CD1c-positive myeloid dendritic cell (primary cell): ENCODE measurements at regions not wholly inside any gene's neighbourhood (a gene's known extent, or its start where the extent isn't known, plus 50 kb on each side); places are given as distances from the start of the nearest gene placed in this dataset.
"Not testable (repeated sequence)": the region's sequence is repeated elsewhere in the genome, so short reads cannot be mapped to it uniquely, and the experiment has no call there.

ENCODE experiments used
- DNase-seq: peaks from one replicate; pipeline ENCODE4 v3.0.0-alpha.2; 2016; ENCODE audit errors: extremely low spot score

GRCh38 chr7:20466543-20467021 is 135.9 kb downstream of the ITGB8 start:
- peak; percentile 88 for DNase-seq

GRCh38 chr7:20470082-20470481 is 139.4 kb downstream of the ITGB8 start:
- no peak for DNase-seq

- peak; percentile 75 for DNase-seq
Observed at GRCh38 chr7:20470726-20471125, 140.0 kb downstream of the ITGB8 start.

- DNase-seq, result peak; percentile 64
Observed at GRCh38 chr7:20474249-20474648, 141.2 kb upstream of the ABCB5 start.

- DNase-seq, result peak; percentile 28
Observed at GRCh38 chr7:20475756-20476155, 139.7 kb upstream of the ABCB5 start.

- DNase-seq, result no peak
Observed at GRCh38 chr7:20477067-20477466, 138.4 kb upstream of the ABCB5 start.

GRCh38 chr7:20479706-20480105 is 135.8 kb upstream of the ABCB5 start:
- no peak for DNase-seq

DNA sequence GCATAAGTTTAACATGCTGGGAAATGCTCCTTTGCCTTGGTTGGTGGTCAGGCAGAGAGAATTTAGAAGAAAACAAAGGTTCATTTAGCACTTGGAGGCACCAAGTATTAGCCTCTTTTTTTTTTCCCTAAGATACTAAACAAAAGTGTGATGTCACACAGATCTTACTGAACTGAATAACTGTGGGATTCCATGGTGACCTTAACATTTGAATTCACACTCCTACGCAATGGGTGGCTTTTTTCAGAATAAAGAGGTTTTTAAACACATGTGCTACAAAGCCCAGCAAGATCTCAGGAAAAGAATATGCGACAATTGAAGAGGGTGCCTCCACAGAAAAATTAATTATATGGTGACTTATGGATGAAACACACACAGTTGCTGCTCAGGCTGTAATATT is 133.4 kb upstream of the ABCB5 start:
- DNase-seq, result no peak

DNA sequence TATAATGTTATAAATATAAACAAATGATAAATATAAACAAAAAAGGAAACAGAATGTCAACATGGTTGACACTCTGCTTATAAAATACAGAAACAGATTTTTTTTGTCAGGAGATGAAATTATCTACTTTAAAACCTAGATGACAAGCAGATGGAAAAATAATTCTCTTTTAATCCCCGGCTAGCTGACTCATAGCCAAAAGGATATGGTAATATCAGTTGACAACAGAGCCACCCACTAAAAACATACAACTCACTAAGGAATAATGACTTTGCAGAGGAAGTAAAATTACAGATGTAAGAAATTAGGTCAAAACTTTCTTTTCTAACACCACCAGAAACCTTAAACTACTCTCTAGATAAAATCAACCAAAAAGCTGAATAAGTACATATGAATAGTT is 131.1 kb upstream of the ABCB5 start:
- peak; percentile 69 for DNase-seq

DNA sequence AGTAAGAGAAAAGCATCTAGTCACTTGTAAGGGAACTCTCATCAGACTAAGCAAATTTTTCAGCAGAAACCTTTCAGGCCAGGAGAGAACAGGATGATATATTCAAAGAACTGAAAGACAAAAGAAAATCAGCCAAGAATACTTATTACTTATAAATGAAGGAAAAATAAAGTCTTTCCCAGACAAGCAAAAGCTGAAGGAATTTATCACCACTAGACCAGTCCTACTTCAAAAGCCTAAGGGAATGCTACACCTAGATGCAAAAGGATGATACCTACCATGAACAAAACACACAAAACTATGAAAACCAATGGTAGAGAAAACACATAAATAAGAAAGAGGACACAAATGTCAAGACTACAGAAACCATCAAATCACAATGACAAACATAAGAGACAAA is 126.6 kb upstream of the ABCB5 start:
- no peak for DNase-seq

- no peak for DNase-seq
Observed at GRCh38 chr7:20491284-20491683, 124.2 kb upstream of the ABCB5 start.

- DNase-seq, result no peak
Observed at GRCh38 chr7:20494566-20494965, 120.9 kb upstream of the ABCB5 start.

GRCh38 chr7:20501473-20501872 is 114.0 kb upstream of the ABCB5 start:
- DNase-seq, result not testable (repeated sequence)

DNA sequence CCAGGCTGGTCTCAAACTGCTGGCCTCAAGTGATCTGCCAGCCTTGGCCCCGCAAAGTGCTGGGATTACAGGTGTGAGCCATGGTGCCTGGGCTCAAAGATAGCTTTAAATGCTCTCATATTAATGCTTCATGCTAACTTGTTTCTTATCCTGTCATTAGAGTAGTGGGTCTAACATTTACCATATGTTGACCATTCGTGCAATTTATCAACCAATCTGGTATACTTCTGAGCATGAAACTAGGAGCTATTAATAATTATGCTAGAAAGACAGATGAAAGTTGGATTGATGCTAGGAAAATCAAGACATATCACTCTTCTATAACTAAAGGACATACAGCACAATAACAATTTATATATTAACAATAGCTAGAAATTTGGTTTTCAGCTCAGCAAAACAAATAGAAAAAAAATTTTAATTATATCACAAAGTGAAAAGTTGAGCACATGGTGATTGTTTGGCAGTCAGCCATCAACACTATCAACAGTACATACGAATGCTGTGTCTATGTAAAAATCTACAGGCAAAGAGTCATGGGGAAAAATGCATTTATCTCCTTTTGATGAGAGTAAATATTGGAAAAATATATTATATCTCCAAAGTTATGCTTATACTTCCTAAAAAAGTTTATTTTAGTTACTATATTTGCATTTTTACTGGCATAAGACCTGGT is 112.1 kb upstream of the ABCB5 start:
- DNase-seq, result no peak

GRCh38 chr7:20504060-20504459 is 111.4 kb upstream of the ABCB5 start:
- no peak for DNase-seq

DNA sequence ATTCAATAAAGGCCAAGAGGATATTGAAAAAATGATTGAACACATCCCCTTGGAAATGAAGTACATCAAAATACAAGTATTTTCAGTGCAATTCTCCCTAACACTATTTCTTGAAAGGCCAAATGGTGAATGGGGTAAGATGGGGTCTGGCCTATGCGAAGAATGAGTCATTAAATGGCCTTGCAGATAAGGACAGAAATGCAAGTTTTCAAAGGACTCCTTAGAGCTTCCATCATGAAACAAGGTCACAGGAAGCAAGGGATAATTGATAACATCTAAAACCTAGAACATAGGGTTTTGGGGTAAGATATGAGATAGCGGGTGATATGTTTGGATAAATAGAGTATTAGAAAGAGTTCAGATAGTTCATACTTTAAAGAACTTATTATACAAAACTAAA is 109.3 kb upstream of the ABCB5 start:
- DNase-seq, result no peak

GRCh38 chr7:20507157-20507556 is 108.3 kb upstream of the ABCB5 start:
- no peak for DNase-seq

DNA sequence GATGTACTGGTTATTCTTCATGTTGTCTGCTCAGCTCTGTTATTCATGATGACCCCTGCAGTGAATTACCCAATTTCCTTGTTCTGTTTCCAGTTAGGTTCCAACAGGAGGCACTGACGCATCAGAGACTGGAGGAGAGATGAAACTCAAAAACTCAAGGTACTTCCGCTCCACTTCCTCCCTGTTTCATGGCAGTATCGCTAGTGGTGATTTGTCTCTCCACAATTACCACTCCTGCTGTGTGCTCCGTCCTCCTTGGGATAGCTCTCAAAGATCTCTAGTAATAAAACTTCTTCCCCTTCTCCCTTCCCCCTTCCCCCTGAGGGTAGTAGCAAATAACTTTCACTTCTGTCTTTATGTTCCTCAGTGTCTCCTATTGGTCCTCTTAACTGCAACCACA is 107.4 kb upstream of the ABCB5 start:
- peak; percentile 74 for DNase-seq

DNA sequence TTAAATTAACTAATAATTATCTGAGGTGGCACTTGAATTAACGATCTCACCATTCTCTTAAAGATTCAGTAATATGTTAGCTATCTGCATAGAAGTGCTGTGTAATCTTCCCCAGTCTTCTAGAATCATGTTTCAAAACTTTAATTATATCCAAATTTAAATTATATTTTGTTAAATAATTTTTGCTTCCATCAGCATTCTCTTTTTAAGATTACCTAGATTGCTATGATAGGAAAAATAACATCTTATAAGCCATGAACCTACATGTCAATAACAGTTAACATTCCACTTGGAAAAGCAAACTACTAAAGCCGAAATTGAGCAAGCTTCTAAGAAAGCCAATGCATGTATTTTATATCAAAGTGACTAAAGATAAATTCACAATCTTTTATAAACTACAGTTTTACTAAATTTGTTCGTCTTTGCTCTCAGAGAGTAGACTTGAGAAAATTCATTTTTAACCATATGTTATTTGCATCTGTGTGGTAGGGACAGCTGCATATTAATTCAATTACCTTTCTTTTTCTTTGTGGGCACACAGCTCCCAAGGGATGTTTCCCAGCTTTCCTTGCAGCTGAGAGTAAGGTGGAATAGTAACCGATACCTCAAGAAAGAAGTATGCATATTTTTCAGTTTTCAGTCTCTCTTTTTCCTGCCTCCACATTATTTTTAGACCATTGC is 105.4 kb upstream of the ABCB5 start:
- no peak for DNase-seq

- no peak for DNase-seq
Observed at GRCh38 chr7:20510573-20510900, 104.9 kb upstream of the ABCB5 start.

DNA sequence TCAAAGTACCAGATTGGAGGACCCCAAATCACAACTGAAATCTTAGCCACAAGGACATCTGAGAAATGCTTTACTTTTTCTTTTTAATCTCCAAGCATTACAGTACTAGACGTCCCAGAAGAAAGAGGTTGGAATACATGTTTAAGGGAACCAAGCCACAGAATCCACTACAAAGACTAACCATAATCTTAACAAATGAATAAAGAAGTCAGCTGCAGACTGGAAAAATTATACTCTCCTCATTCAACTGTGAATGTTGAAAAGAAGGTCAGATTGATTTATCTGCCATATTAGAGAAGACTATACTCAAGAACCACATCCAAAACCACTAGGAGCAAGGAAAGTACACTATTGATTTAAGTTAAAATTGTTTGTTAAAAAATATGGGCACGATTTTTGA is 102.1 kb upstream of the ABCB5 start:
- DNase-seq, result no peak

DNA sequence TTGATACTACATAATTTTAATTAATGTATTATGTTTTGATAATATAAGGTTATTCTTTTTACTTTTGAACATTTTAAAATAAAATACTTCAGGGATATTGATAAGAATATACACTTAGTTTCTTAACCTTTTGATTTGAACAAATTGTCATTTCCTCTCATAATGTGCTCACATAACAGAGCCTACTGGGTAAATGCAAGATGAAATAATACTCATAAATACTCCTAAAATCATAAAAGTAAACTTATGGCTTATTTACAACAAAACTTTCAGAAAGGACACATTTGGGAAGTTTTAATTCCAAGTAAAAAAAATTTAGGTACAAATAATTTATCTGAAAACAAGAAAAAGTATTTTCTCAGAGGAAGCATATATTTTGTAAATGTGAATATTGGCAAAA is 101.6 kb upstream of the ABCB5 start:
- DNase-seq, result no peak

DNA sequence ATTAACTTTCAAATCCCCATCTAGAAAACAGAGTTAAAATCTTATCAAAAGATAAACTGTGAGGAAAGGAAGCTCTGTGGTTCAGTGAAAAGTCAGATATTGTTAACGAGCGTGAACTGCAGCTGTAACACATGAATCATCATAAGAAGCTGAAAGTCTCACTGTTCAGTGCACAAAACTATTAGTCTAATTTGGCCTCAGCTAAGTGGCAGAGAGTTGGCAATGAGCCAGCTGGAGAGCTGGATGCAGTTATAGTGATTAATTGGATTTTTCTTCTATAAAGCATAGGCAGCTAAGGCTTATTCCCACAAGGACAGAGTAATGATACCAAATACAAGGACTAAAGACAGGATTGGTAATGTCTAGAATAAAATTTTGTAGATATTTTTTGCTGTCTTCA is 101.1 kb upstream of the ABCB5 start:
- no peak for DNase-seq

GRCh38 chr7:20519645-20520044 is 95.8 kb upstream of the ABCB5 start:
- no peak for DNase-seq
